ENCODE measurements at regions not wholly inside any gene's neighbourhood (a gene's known extent, or its start where the extent isn't known, plus 50 kb on each side); places are given as distances from the start of the nearest gene placed in this dataset.
"Not testable (repeated sequence)": the region's sequence is repeated elsewhere in the genome, so short reads cannot be mapped to it uniquely, and the experiment has no call there.

- DNase-seq (ENCODE audit: low spot score): no peak
- no peak for FAIRE-seq
Measured at GRCh38 chr18:24616653-24617052, 156.2 kb downstream of the HRH4 start.

- FAIRE-seq; DNase-seq (ENCODE audit: low spot score): not testable (repeated sequence)
Measured at GRCh38 chr18:24624421-24624820, 164.0 kb downstream of the HRH4 start.

DNA sequence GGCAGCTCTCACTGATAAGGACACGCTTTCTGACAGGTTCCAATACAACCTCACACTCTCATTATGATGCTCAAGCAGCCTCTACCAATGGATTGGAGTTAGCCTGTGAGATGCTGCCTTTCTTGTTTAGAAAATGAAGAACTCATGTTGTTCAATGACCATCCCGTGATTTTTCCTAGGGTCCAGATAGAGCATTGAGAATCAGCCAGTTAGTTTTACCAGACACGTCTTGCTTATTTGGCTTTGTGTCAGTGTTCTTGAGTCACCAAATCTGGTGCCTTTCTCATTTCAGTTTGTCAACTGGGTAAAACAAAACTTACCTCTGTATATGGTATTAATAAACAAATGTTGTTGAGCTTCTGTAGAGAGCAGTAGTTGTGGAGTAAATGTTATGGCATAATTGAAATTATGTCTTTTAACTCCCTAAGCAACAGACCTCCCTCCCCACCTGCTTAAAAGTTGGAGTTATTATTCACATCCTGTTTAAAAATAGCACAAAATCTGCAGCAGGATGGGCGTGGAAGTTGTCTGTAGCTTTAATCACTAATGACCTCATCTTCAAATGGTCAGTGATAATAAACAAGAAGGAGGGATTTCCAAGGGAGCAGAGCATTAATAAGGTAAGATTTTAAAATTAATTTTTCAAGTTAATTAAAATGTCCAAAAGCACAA lies 167.3 kb downstream of the HRH4 start:
- DNase-seq (ENCODE audit: low spot score) (no peak), FAIRE-seq (no peak)

GRCh38 chr18:24628326-24628725 lies 167.9 kb downstream of the HRH4 start:
- DNase-seq (ENCODE audit: low spot score) (no peak), FAIRE-seq (no peak)

DNA sequence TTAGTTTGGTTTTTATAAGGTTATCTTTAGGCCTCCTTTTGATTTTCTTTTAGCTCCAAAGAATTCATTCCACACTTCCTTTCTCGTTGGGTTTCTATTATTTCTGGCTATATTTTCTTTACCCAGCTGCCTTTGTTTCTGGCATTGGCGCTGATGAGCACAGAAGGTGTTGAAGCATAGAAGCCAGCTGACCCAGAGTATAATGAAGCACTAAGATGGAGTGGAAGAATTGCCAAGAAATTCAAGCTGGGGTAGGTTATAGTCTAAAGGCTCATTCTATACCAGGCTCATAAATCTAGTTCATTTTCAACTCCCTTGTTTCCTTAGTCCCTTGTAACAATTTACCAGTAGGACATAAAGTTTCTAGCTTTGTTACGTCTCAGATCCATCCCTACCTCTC lies 169.5 kb downstream of the HRH4 start:
- DNase-seq (ENCODE audit: low spot score) (no peak), FAIRE-seq (no peak)

DNA sequence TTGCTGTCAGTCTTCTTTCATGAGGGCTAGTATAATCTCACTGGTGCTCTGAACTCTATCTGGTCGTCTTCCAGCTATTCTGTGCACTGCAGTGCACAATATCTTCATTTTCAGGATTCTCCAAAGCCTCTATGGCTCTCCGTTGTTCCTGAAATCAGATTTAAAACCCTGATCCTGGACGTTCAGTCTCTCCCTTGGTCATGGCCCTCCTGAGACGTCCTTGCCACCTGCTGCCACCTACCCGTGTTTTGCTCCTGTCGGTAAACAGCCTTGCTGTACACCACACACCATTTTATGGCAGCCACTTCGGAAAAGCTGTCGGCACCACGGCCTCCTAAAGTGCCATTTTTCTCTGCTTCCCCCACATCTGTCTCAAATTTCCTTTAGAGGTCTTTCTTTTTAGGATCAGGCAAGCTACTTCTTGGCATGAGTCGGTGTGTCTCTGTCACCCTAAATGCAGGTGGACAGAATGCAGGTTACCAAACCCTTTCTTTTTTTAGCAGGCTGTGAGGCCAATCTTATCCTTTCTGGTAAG lies 170.0 kb downstream of the HRH4 start:
- no peak for DNase-seq (ENCODE audit: low spot score)
- no peak for FAIRE-seq

- no peak for FAIRE-seq
- DNase-seq (ENCODE audit: low spot score): no peak
Measured at GRCh38 chr18:24631243-24632025, 171.0 kb downstream of the HRH4 start.

GRCh38 chr18:24632158-24632988 lies 171.9 kb downstream of the HRH4 start:
- no peak for FAIRE-seq
- no peak for DNase-seq (ENCODE audit: low spot score)

DNA sequence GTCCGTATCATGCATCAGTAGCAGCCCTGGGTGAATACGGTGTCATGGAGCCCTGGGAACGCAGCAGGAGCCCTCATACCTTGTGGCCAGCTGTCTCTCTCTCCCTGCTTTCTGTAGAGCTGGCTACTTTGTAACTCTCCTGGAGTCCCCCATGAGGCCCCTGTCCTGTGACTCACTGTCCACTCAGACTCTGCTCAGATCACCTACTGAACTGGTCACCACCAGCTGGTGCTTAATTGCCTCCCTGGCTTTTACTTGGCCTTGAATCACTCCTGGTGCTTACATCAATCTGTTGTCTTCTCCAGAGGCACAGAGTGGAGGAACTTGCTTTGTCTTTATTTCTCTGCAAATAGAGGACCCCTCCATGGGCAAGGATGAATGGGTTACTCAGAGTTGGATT lies 172.7 kb downstream of the HRH4 start:
- FAIRE-seq (no peak), DNase-seq (ENCODE audit: low spot score) (peak; percentile 53)

- no peak for FAIRE-seq
- DNase-seq (ENCODE audit: low spot score): no peak
Measured at GRCh38 chr18:24649571-24649970, 189.1 kb downstream of the HRH4 start.

GRCh38 chr18:24651434-24651833 lies 191.0 kb downstream of the HRH4 start:
- DNase-seq (ENCODE audit: low spot score) (no peak), FAIRE-seq (no peak)

GRCh38 chr18:24656050-24656449 lies 195.6 kb downstream of the HRH4 start:
- DNase-seq (ENCODE audit: low spot score) (no peak), FAIRE-seq (no peak)

DNA sequence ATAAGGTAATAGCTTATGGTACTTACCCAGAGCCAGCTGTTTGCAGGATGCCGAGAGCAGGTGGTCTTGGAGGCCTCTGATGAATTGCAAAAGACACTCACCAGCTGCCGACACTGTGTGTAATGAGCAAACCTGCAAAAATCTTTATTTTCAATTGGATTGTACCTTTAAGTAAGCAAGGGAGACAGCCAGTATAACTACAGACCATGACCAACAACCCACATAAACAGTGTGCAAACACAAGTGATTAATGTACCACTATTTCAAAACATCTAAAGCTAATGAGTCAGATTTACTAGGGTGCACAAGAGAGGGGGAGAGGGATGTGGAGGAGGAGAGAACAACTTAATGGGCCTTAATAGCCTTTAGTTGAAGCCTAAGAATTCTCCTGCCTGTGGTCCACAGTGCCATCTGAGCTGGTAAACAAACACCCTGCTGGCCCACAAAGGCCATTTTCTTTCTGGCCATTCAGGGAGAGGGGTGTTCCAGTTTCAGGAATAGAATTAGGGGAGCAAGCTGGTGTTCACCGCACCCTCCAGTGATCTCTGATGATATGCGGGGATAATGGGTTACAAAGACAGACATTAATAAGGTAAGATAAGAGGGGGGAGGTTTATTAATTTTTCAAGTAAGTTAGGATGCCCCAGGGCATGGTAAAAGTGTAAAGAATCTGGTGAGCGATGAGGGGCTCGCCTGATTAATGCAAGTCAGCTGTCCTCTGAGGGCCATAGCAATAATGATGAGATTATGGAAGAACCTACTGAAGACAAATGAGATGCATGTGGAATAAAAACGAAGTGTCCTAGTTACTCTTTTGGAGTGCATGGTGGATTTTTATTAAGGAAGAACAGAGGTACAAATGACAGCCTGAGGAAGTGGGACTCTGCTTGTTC lies 196.4 kb downstream of the HRH4 start:
- no peak for DNase-seq (ENCODE audit: low spot score)

GRCh38 chr18:24657444-24657842 lies 197.0 kb downstream of the HRH4 start:
- DNase-seq (ENCODE audit: low spot score) (no peak), FAIRE-seq (no peak)

More for the DNA sequence above, 196.4 kb downstream of the HRH4 start:
- no peak for FAIRE-seq

DNA sequence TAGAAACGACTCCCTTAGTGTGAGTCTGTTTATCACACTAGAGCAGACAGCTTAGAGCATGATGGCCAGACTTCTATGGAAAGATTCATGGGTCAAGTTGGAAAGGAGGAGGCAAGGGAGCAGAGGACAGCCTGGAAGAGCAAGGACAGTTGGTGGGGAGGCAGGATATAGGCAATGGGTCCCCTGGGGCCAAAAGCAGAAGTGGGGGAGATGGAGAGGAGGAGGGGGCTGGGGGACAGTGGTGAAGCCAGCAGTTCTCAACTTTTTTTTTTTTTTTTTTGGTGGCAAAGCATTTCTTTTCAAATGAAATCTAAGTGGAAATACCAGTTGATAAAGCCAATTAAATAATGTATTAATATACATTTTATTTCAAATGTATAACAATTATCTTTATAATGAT lies 197.9 kb downstream of the HRH4 start:
- no peak for DNase-seq (ENCODE audit: low spot score)
- no peak for FAIRE-seq

DNA sequence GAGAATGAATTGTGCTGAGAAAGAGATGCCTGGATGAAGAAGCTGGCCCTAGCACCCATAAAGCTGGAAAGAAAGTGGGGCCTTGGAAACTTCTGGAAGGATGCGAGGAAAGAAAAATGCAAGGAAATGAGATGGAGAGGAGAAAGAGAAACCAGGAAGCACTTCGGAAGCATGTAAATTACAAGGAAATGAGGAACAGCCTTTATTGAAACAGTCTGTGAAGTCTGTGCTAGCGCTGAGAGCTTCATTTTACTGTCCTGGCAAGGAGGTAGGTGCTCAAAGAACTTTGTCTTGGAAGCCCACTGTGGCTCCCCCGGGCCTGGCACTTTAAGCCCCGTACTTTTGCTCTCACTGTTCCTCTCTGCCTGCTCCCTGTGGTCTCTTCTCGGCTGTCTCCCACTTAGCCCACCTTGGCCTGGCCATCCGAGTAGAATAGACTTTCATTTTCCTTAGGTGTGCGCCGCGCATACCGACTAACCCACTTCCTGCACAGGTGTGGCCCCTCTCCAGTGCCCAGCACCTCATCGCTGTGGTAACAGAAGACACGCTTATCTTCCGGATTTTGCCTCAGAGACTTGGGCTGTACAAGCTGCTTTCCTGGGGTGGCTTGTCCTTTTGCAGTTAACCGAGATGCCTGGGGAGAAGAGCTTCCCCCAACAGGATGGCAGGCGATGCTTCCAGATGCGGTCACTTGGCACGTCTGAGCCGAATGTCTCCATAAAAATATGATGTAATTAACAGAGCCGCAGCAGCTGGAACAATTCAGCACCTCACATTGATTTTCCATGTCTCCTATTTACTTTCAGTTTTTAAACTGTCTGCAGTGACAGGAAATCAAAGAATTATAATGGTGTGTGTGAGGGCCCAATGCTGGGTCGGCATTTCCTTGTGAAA lies 199.6 kb downstream of the HRH4 start:
- no peak for FAIRE-seq

GRCh38 chr18:24660956-24661355 lies 200.5 kb downstream of the HRH4 start:
- FAIRE-seq (no peak), DNase-seq (ENCODE audit: low spot score) (no peak)

More for the DNA sequence above, 199.6 kb downstream of the HRH4 start:
- no peak for DNase-seq (ENCODE audit: low spot score)

- DNase-seq (ENCODE audit: low spot score) (no peak), FAIRE-seq (no peak)
Measured at GRCh38 chr18:24662412-24662821, 202.0 kb downstream of the HRH4 start.

- DNase-seq (ENCODE audit: low spot score) (no peak), FAIRE-seq (no peak)
Measured at GRCh38 chr18:24663026-24663425, 202.6 kb downstream of the HRH4 start.

DNA sequence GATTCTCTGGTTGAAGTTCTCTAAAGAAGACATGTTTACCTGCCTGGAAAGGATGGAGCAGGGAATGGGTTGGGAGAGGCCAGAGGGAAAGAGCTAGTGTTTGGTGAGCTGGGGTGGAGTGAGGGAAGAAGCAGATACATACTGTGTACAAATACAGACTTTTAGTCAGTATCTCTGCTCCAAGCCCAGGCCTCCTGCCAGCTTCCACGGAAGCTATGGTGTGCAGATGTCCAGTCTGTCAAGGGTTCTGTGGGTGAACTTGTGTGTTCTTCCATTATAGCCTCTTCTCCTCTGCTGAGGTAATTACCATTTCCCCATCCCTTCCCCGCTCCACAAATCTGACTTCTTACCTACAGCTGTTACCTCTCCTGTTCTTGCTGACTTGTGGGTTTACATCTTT lies 208.6 kb downstream of the HRH4 start:
- no peak for FAIRE-seq
- DNase-seq (ENCODE audit: low spot score): no peak
